ENCODE measurements at regions not wholly inside any gene's neighbourhood (a gene's known extent, or its start where the extent isn't known, plus 50 kb on each side); places are given as distances from the start of the nearest gene placed in this dataset.
"Not testable (repeated sequence)": the region's sequence is repeated elsewhere in the genome, so short reads cannot be mapped to it uniquely, and the experiment has no call there.

- peaks cover 3% of the 10 kb centered on the region for H3K4me1 ChIP-seq (ENCODE audit: control insufficient read depth, insufficient read depth, low read length)
Measured at GRCh38 chr5:38780316-38780715, 65.5 kb upstream of the OSMR start.

GRCh38 chr5:38780945-38781344 is 64.9 kb upstream of the OSMR start:
- DNase-seq = peak; percentile 89
- WGBS (ENCODE audit: insufficient coverage) = no CpG with 5 or more reads among the region's 2 CpGs
- Histone ChIP-seq H3K9me3 (replicated peaks; ENCODE audit: control insufficient read depth, low read depth, low read length) (no peaks in the 10 kb centered on the region), H3K4me3 (ENCODE audit: low read length) (no peak overlapping the region), H3K27ac (ENCODE audit: low read length) (no peak overlapping the region), H3K4me1 (ENCODE audit: control insufficient read depth, insufficient read depth, low read length) (peaks cover 3% of the 10 kb centered on the region), H3K36me3 (ENCODE audit: control insufficient read depth, insufficient read depth, low read length) (no peaks in the 10 kb centered on the region), H3K27me3 (ENCODE audit: control insufficient read depth, insufficient read depth, low read length) (no peaks in the 10 kb centered on the region)

More at GRCh38 chr5:38780316-38780715, 65.5 kb upstream of the OSMR start:
- Histone ChIP-seq H3K27me3 (ENCODE audit: control insufficient read depth, insufficient read depth, low read length) (no peaks in the 10 kb centered on the region), H3K4me3 (ENCODE audit: low read length) (no peak overlapping the region), H3K9me3 (replicated peaks; ENCODE audit: control insufficient read depth, low read depth, low read length) (no peaks in the 10 kb centered on the region), H3K27ac (ENCODE audit: low read length) (no peak overlapping the region), H3K36me3 (ENCODE audit: control insufficient read depth, insufficient read depth, low read length) (no peaks in the 10 kb centered on the region)
- DNase-seq = no peak

GRCh38 chr5:38782180-38782835 is 63.5 kb upstream of the OSMR start:
- DNase-seq = no peak
- no CpG with 5 or more reads among the region's 1 CpG for WGBS (ENCODE audit: insufficient coverage)
- no peaks in the 10 kb centered on the region for H3K36me3 ChIP-seq (ENCODE audit: control insufficient read depth, insufficient read depth, low read length)
- no peak overlapping the region for H3K4me3 ChIP-seq (ENCODE audit: low read length)
- no peaks in the 10 kb centered on the region for H3K4me1 ChIP-seq (ENCODE audit: control insufficient read depth, insufficient read depth, low read length)
- H3K9me3 ChIP-seq (replicated peaks; ENCODE audit: control insufficient read depth, low read depth, low read length) = peaks cover 6% of the 10 kb centered on the region
- H3K27me3 ChIP-seq (ENCODE audit: control insufficient read depth, insufficient read depth, low read length) = no peaks in the 10 kb centered on the region
- peak overlapping the region; percentile 53 for H3K27ac ChIP-seq (ENCODE audit: low read length)

DNA sequence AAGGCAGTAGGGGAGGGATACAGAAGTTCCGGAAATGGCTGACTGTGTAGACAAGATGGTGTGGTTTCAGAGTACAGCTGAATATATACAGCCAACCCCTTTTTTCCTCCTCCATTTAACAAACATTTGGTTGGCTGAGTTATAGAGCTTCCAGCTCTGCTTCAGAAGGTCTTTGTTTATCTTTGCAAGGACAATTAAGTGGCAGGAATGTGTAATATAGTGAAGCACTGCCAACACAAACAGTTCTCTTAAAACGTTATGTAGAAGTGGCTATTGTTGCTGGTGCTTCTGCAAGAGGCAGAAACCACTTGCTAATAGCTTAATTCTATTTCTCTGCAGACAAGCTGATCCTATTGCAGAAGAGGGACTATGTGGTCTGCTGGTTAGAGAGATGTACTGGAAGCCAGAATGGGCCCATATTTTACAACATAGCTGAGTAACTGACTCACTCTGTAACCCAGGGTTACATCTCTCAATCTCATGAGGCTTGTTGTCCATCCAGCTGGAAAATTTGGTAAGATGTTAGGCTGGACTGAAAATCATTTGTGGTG is 62.7 kb upstream of the OSMR start:
- H3K4me3 ChIP-seq (ENCODE audit: low read length) = no peak overlapping the region
- H3K36me3 ChIP-seq (ENCODE audit: control insufficient read depth, insufficient read depth, low read length) = no peaks in the 10 kb centered on the region
- H3K4me1 ChIP-seq (ENCODE audit: control insufficient read depth, insufficient read depth, low read length) = no peaks in the 10 kb centered on the region
- no peaks in the 10 kb centered on the region for H3K27me3 ChIP-seq (ENCODE audit: control insufficient read depth, insufficient read depth, low read length)
- peak; percentile 89 for DNase-seq
- peak overlapping the region; percentile 53 for H3K27ac ChIP-seq (ENCODE audit: low read length)
- WGBS (ENCODE audit: insufficient coverage) = no CpG with 5 or more reads among the region's 2 CpGs
- peaks cover 6% of the 10 kb centered on the region for H3K9me3 ChIP-seq (replicated peaks; ENCODE audit: control insufficient read depth, low read depth, low read length)

DNA sequence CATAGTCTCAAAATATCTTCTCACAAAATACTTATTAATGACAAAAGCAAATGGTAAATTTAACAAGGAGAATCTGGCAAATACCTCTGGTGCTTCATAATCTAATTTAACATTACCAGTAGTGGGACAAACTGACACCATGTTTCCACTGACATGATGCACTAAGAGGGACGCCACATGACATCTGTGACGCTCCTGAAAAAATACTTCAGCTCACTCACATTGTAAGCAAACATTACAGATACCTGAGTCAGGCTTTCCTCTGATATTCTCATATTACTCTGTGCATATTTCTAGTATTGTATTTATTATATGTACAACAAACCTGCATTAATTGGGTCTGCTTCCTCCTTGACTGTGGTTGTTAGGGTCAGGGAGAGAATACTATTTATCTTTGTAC is 56.7 kb upstream of the OSMR start:
- H3K4me3 ChIP-seq (ENCODE audit: low read length) = no peak overlapping the region
- H3K36me3 ChIP-seq (ENCODE audit: control insufficient read depth, insufficient read depth, low read length) = no peaks in the 10 kb centered on the region
- no peak overlapping the region for H3K27ac ChIP-seq (ENCODE audit: low read length)
- H3K4me1 ChIP-seq (ENCODE audit: control insufficient read depth, insufficient read depth, low read length) = no peaks in the 10 kb centered on the region
- no CpG with 5 or more reads among the region's 2 CpGs for WGBS (ENCODE audit: insufficient coverage)
- peaks cover 6% of the 10 kb centered on the region for H3K9me3 ChIP-seq (replicated peaks; ENCODE audit: control insufficient read depth, low read depth, low read length)
- no peak for DNase-seq
- H3K27me3 ChIP-seq (ENCODE audit: control insufficient read depth, insufficient read depth, low read length) = no peaks in the 10 kb centered on the region

GRCh38 chr5:38789777-38790176 is 56.0 kb upstream of the OSMR start:
- DNase-seq = no peak
- no peaks in the 10 kb centered on the region for H3K36me3 ChIP-seq (ENCODE audit: control insufficient read depth, insufficient read depth, low read length)
- H3K27me3 ChIP-seq (ENCODE audit: control insufficient read depth, insufficient read depth, low read length) = no peaks in the 10 kb centered on the region
- no peak overlapping the region for H3K27ac ChIP-seq (ENCODE audit: low read length)
- H3K9me3 ChIP-seq (replicated peaks; ENCODE audit: control insufficient read depth, low read depth, low read length) = peaks cover 6% of the 10 kb centered on the region
- WGBS (ENCODE audit: insufficient coverage) = no CpG with 5 or more reads among the region's 2 CpGs
- no peak overlapping the region for H3K4me3 ChIP-seq (ENCODE audit: low read length)
- H3K4me1 ChIP-seq (ENCODE audit: control insufficient read depth, insufficient read depth, low read length) = no peaks in the 10 kb centered on the region

DNA sequence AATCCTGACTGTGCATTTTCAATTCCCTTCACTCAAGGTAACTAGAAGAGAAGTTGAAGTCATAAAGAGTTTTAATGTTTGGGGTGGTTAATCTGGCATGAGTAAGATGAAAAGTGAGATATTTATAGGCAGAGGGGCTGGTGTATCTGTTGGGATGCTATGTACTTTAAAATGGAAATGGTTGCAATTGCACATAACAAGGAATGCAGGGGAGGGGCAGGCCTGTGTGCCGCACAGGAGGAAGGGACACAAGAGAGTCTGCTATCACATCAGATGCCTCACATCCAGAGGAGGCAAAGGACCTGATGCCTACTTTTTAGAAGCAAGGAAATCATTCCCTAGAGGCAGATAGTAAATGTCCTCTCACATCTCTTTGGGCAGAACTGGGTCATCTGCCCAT is 55.5 kb upstream of the OSMR start:
- no CpG with 5 or more reads among the region's 1 CpG for whole genome bisulfite sequencing (ENCODE audit: insufficient coverage)
- Histone ChIP-seq H3K27ac (ENCODE audit: low read length) (no peak overlapping the region), H3K9me3 (replicated peaks; ENCODE audit: control insufficient read depth, low read depth, low read length) (peaks cover 6% of the 10 kb centered on the region)

GRCh38 chr5:38790891-38791290 is 54.9 kb upstream of the OSMR start:
- Histone ChIP-seq H3K27me3 (ENCODE audit: control insufficient read depth, insufficient read depth, low read length) (no peaks in the 10 kb centered on the region), H3K36me3 (ENCODE audit: control insufficient read depth, insufficient read depth, low read length) (no peaks in the 10 kb centered on the region), H3K9me3 (replicated peaks; ENCODE audit: control insufficient read depth, low read depth, low read length) (peaks cover 6% of the 10 kb centered on the region), H3K27ac (ENCODE audit: low read length) (no peak overlapping the region), H3K4me3 (ENCODE audit: low read length) (no peak overlapping the region), H3K4me1 (ENCODE audit: control insufficient read depth, insufficient read depth, low read length) (no peaks in the 10 kb centered on the region)
- no CpG with 5 or more reads among the region's 2 CpGs for WGBS (ENCODE audit: insufficient coverage)
- no peak for DNase-seq

More for the DNA sequence above, 55.5 kb upstream of the OSMR start:
- Histone ChIP-seq H3K27me3 (ENCODE audit: control insufficient read depth, insufficient read depth, low read length) (no peaks in the 10 kb centered on the region), H3K4me1 (ENCODE audit: control insufficient read depth, insufficient read depth, low read length) (no peaks in the 10 kb centered on the region), H3K4me3 (ENCODE audit: low read length) (no peak overlapping the region), H3K36me3 (ENCODE audit: control insufficient read depth, insufficient read depth, low read length) (no peaks in the 10 kb centered on the region)
- DNase-seq = no peak

- 100% methylated on average over 1 of the region's 3 CpGs for WGBS (ENCODE audit: insufficient coverage)
- Histone ChIP-seq H3K4me3 (ENCODE audit: low read length) (no peak overlapping the region), H3K27ac (ENCODE audit: low read length) (no peak overlapping the region), H3K9me3 (replicated peaks; ENCODE audit: control insufficient read depth, low read depth, low read length) (no peaks in the 10 kb centered on the region), H3K27me3 (ENCODE audit: control insufficient read depth, insufficient read depth, low read length) (no peaks in the 10 kb centered on the region), H3K36me3 (ENCODE audit: control insufficient read depth, insufficient read depth, low read length) (no peaks in the 10 kb centered on the region), H3K4me1 (ENCODE audit: control insufficient read depth, insufficient read depth, low read length) (peaks cover 3% of the 10 kb centered on the region)
- DNase-seq = no peak
Measured at GRCh38 chr5:38793099-38793498, 52.7 kb upstream of the OSMR start.

DNA sequence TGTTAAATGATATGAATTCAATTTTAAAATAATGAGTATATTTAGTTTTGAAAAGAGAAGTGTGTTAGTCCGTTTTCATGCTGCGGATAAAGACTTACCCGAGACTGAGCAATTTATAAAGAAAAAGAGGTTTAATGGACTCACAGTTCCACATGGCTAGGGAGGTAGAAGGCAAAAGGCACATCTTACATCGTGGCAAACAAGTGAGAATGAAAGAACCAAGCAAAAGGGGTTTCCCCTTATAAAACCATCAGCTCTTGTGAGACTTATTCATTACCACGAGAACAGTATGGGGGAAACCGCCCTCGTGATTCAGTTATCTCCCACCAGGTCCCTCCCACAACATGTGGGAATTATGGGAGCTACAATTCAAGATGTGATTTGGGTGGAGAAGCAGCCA is 51.8 kb upstream of the OSMR start:
- H3K4me3 ChIP-seq (ENCODE audit: low read length); DNase-seq; H3K4me1 ChIP-seq (ENCODE audit: control insufficient read depth, insufficient read depth, low read length); H3K36me3 ChIP-seq (ENCODE audit: control insufficient read depth, insufficient read depth, low read length); H3K27me3 ChIP-seq (ENCODE audit: control insufficient read depth, insufficient read depth, low read length); H3K27ac ChIP-seq (ENCODE audit: low read length); H3K9me3 ChIP-seq (replicated peaks; ENCODE audit: control insufficient read depth, low read depth, low read length): not testable (repeated sequence)
- WGBS (ENCODE audit: insufficient coverage) = 100% methylated on average over 3 of the region's 7 CpGs

GRCh38 chr5:38794986-38795385 is 50.8 kb upstream of the OSMR start:
- Histone ChIP-seq H3K36me3 (ENCODE audit: control insufficient read depth, insufficient read depth, low read length) (no peaks in the 10 kb centered on the region), H3K9me3 (replicated peaks; ENCODE audit: control insufficient read depth, low read depth, low read length) (no peaks in the 10 kb centered on the region), H3K27me3 (ENCODE audit: control insufficient read depth, insufficient read depth, low read length) (no peaks in the 10 kb centered on the region), H3K4me1 (ENCODE audit: control insufficient read depth, insufficient read depth, low read length) (peaks cover 5% of the 10 kb centered on the region), H3K27ac (ENCODE audit: low read length) (no peak overlapping the region), H3K4me3 (ENCODE audit: low read length) (no peak overlapping the region)
- 79% methylated on average over 5 of the region's 5 CpGs for WGBS (ENCODE audit: insufficient coverage)
- no peak for DNase-seq

Measured in muscle of leg (tissue), 3 donors.